Bronchial epithelial cell (primary cell): ENCODE measurements at regions not wholly inside any gene's neighbourhood (a gene's known extent, or its start where the extent isn't known, plus 50 kb on each side); places are given as distances from the start of the nearest gene placed in this dataset.

Source experiments
- DNase-seq: peaks from one replicate; pipeline ENCODE4 v3.0.0-alpha.2; 2010; ENCODE audit warnings: low read depth
- FAIRE-seq: peaks from 2 replicates; lab custom pipeline; 2011; peaks lifted over from hg19 to GRCh38; lab: Jason Lieb, UNC
- H3K27me3 ChIP-seq: 2 replicates; pipeline ENCODE4 v1.5.1; 2011; ENCODE audit warnings: low read length; ENCODE audit not compliant: control insufficient read depth, insufficient read depth
- H3K36me3 ChIP-seq: 2 replicates; pipeline ENCODE4 v1.5.1; 2011; ENCODE audit warnings: low read length; ENCODE audit not compliant: control insufficient read depth, insufficient read depth
- H3K4me3 ChIP-seq: 2 replicates; pipeline ENCODE4 v1.5.1; 2011; ENCODE audit warnings: mild to moderate bottlenecking, low read depth, low read length, control low read depth
- CTCF ChIP-seq: IDR thresholded peaks from 2 replicates; pipeline ENCODE4 v1.5.1; 2011; ENCODE audit warnings: mild to moderate bottlenecking, moderate library complexity, low read length, control low read depth, inconsistent platforms; ENCODE audit not compliant: insufficient read depth, severe bottlenecking

DNA sequence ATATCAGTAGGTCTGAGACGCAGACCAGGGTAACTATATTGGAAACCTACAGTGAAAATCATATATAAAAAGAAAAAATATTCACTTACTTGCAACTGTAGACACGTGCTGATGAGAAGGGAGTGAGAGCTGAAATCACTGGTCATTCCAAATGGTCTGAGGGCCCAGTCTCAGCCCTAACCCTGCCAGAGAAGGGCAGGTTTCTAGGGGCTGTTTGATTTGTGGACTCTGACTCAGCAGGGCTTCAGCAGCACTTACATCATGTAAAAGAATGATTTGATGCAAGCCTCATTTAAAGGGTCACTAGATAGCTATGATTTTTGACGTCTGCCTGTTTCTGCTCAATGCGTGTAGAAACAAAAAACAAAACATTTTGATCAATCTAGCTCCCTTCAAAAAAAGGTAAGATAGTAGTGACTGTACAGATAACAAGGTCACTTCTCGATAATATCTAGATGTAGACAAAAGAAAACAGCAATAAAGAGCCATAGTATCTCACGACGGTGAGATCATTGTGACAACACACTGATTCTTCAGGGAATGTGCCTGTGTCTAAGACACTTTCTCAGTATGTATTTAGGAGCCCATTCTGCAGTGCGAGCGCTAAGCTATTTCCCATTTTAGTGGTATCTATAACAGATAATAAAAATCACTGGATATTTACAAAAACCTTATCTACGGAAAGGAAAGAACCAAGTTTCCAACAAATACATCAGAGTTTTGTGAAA, 307.2 kb downstream of the HIVEP2 start:
- Histone ChIP-seq H3K4me3 (no peak overlapping the region), H3K27me3 (no peaks in the 10 kb centered on the region), H3K36me3 (no peaks in the 10 kb centered on the region)
- no peak for TF ChIP-seq CTCF
- FAIRE-seq (no peak), DNase-seq (no peak)

DNA sequence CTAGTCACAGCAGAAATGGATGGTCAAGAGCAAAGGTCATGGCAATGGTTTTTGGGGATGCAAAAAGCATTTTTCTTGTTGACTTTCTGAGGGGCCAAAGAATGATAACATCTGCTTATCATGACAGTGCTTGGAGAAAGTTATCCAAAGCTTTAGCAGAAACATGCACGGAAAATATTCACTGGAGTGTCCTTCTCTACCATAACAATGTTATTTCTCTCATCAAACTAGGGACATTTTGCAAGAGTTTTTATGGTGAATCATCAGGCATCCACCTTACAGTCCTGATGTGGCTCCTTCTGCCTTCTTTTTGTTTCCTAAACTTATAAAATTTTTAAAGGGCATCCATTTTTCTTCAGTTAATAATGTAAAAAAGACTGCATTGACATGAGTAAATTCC, 302.3 kb downstream of the HIVEP2 start:
- Histone ChIP-seq H3K36me3 (no peaks in the 10 kb centered on the region), H3K27me3 (peaks cover 4% of the 10 kb centered on the region), H3K4me3 (no peak overlapping the region)
- FAIRE-seq = no peak
- DNase-seq = no peak
- no peak for TF ChIP-seq CTCF

DNA sequence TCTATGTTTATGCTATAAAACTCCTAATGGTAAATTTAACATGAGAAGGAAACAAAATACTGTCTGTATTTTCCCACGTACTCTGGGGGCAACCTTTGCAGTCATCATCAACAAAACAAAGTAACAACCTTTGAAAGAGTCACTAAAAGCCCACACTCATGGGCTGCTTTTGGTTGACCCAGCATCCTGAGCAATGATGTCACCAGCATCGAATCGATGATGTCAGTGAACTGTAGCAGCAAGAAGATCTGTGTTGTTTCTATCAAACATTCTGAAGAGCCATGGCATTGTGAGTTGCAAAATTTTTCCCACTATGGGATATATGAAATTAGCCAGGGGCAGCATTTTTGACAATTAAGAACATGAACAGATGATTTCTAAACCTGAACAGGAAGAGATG, 300.1 kb downstream of the HIVEP2 start:
- H3K4me3 ChIP-seq = no peak overlapping the region
- no peak for FAIRE-seq
- no peak for TF ChIP-seq CTCF
- DNase-seq = no peak
- H3K27me3 ChIP-seq = peaks cover 4% of the 10 kb centered on the region
- no peaks in the 10 kb centered on the region for H3K36me3 ChIP-seq

DNA sequence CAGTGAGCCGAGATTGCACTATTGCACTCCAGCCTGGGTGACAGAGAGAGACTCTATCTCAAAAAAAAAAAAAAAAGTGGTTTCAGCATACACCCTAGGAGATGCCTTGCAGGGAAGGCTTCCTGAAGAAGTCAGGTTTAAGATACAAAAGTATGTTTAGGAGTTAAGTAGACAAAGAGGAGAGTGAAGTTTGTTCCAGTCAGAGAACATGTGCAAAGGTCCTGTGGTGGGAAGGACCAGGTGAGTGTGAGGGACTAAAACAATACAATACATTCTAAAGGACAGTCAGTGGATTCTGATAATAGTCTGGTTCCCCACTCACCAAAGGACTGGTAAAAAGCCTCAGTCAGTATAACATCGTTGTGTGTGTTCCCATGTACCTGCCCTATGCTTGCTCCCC, 299.3 kb downstream of the HIVEP2 start:
- Histone ChIP-seq H3K27me3 (peaks cover 4% of the 10 kb centered on the region), H3K4me3 (no peak overlapping the region), H3K36me3 (no peaks in the 10 kb centered on the region)
- no peak for FAIRE-seq
- DNase-seq = no peak
- no peak for TF ChIP-seq CTCF

GRCh38 chr6:142647449-142648035, 297.4 kb downstream of the HIVEP2 start:
- Histone ChIP-seq H3K27me3 (peaks cover 4% of the 10 kb centered on the region), H3K4me3 (no peak overlapping the region), H3K36me3 (no peaks in the 10 kb centered on the region)
- DNase-seq (no peak), FAIRE-seq (no peak)
- no peak for TF ChIP-seq CTCF
